RWPE2 (cell line): ENCODE measurements at regions not wholly inside any gene's neighbourhood (a gene's known extent, or its start where the extent isn't known, plus 50 kb on each side); places are given as distances from the start of the nearest gene placed in this dataset.

Source experiments
- ATAC-seq: fragments of 200-7000 bp; cut with Tn5 transposase; 3 replicates; pipeline ENCODE4 v1.9.1; 2021; ENCODE audit warnings: low read depth
- DNase-seq: peaks from one replicate; pipeline ENCODE4 v3.0.0-alpha.2; 2020; ENCODE audit warnings: low spot score
- H3K27ac ChIP-seq: fragments of 450-650 bp; 2 replicates; pipeline ENCODE4 v1.5.1; 2017; ENCODE audit warnings: mild to moderate bottlenecking; ENCODE audit not compliant: poor library complexity, severe bottlenecking
- H3K27me3 ChIP-seq: fragments of 250-450 bp; sonication (Bioruptor Pico); 2 replicates; pipeline ENCODE4 v1.5.1; 2021; ENCODE audit warnings: mild to moderate bottlenecking, moderate library complexity; ENCODE audit not compliant: insufficient read depth, poor library complexity, severe bottlenecking
- H3K36me3 ChIP-seq: fragments of 250-450 bp; sonication (Bioruptor Pico); 2 replicates; pipeline ENCODE4 v1.5.1; 2020; ENCODE audit warnings: low read depth, mild to moderate bottlenecking, moderate library complexity
- H3K4me1 ChIP-seq: fragments of 250-450 bp; sonication (Bioruptor Pico); 2 replicates; pipeline ENCODE4 v1.5.1; 2021; ENCODE audit warnings: mild to moderate bottlenecking, moderate library complexity; ENCODE audit not compliant: insufficient read depth, poor library complexity, severe bottlenecking
- H3K4me3 ChIP-seq: fragments of 250-450 bp; sonication (Bioruptor Pico); 2 replicates; pipeline ENCODE4 v1.5.1; 2021; ENCODE audit warnings: mild to moderate bottlenecking, moderate library complexity; ENCODE audit not compliant: severe bottlenecking
- H3K9me3 ChIP-seq: fragments of 250-450 bp; sonication (Bioruptor Pico); 2 replicates; pipeline ENCODE4 v1.5.1; 2021; ENCODE audit warnings: mild to moderate bottlenecking, moderate library complexity; ENCODE audit not compliant: severe bottlenecking
- CTCF ChIP-seq: fragments of 450-650 bp; IDR thresholded peaks from one replicate; pipeline ENCODE4 v1.5.1; 2017; ENCODE audit warnings: mild to moderate bottlenecking, moderate library complexity; ENCODE audit not compliant: poor library complexity, severe bottlenecking

GRCh38 chr19:30923621-30924020 lies 425.6 kb downstream of the TSHZ3 start:
- Histone ChIP-seq H3K4me1 (no peaks in the 10 kb centered on the region), H3K4me3 (no peak overlapping the region), H3K27me3 (peaks cover 3% of the 10 kb centered on the region), H3K27ac (no peak overlapping the region), H3K36me3 (no peaks in the 10 kb centered on the region), H3K9me3 (no peaks in the 10 kb centered on the region)
- DNase-seq (no peak), ATAC-seq (no peak)
- no peak for TF ChIP-seq CTCF

GRCh38 chr19:30923096-30923495 lies 426.1 kb downstream of the TSHZ3 start:
- Histone ChIP-seq H3K4me1 (no peaks in the 10 kb centered on the region), H3K27ac (no peak overlapping the region), H3K4me3 (no peak overlapping the region), H3K36me3 (no peaks in the 10 kb centered on the region), H3K9me3 (no peaks in the 10 kb centered on the region), H3K27me3 (peaks cover 3% of the 10 kb centered on the region)
- ATAC-seq (no peak), DNase-seq (no peak)
- TF ChIP-seq CTCF, result no peak

- no peaks in the 10 kb centered on the region for H3K36me3 ChIP-seq
- DNase-seq (no peak), ATAC-seq (no peak)
- no peaks in the 10 kb centered on the region for H3K4me1 ChIP-seq
- no peaks in the 10 kb centered on the region for H3K9me3 ChIP-seq
- H3K27ac ChIP-seq, result no peak overlapping the region
- H3K27me3 ChIP-seq, result peaks cover 3% of the 10 kb centered on the region
- no peak for TF ChIP-seq CTCF
- no peak overlapping the region for H3K4me3 ChIP-seq
Measured at GRCh38 chr19:30920222-30920621, 429.0 kb downstream of the TSHZ3 start.

GRCh38 chr19:30919737-30920136 lies 429.5 kb downstream of the TSHZ3 start:
- no peak for TF ChIP-seq CTCF
- ATAC-seq, result no peak

GRCh38 chr19:30916238-30916637 lies 433.0 kb downstream of the TSHZ3 start:
- Histone ChIP-seq H3K27ac (no peak overlapping the region), H3K36me3 (no peaks in the 10 kb centered on the region), H3K4me1 (no peaks in the 10 kb centered on the region), H3K9me3 (no peaks in the 10 kb centered on the region), H3K4me3 (no peak overlapping the region), H3K27me3 (no peaks in the 10 kb centered on the region)
- ATAC-seq (no peak), DNase-seq (no peak)
- no peak for TF ChIP-seq CTCF

More at GRCh38 chr19:30919737-30920136, 429.5 kb downstream of the TSHZ3 start:
- H3K9me3 ChIP-seq, result no peaks in the 10 kb centered on the region
- no peak overlapping the region for H3K27ac ChIP-seq
- no peak overlapping the region for H3K4me3 ChIP-seq
- no peaks in the 10 kb centered on the region for H3K36me3 ChIP-seq
- peaks cover 3% of the 10 kb centered on the region for H3K27me3 ChIP-seq
- DNase-seq, result no peak
- no peaks in the 10 kb centered on the region for H3K4me1 ChIP-seq
